CD4-positive, CD25-positive, alpha-beta regulatory T cell (primary cell): ENCODE measurements at regions not wholly inside any gene's neighbourhood (a gene's known extent, or its start where the extent isn't known, plus 50 kb on each side); places are given as distances from the start of the nearest gene placed in this dataset.

Experiments used
- ATAC-seq, 2 donors: fragments of 150-1000 bp; cut with Tn5 transposase; one replicate each; pipeline ENCODE4 v1.10.0; 2021; ENCODE audit warnings: low read depth in 2 of 2, moderate number of reproducible peaks in 2 of 2, moderate library complexity in 1 of 2
- DNase-seq, 3 donors: peaks; one replicate each; pipeline versions ENCODE4 v3.0.0 to v3.0.0-alpha.2; 2012 to 2022; ENCODE audit warnings: mixed read lengths in 1 of 3
- H3K27ac ChIP-seq: one replicate; pipeline ENCODE4 v1.7.0; 2013; ENCODE audit warnings: mild to moderate bottlenecking, low read length; ENCODE audit not compliant: insufficient read depth, poor library complexity, severe bottlenecking
- H3K27me3 ChIP-seq: one replicate; pipeline ENCODE4 v1.7.0; 2013; ENCODE audit warnings: low read length; ENCODE audit not compliant: control insufficient read depth, insufficient read depth
- H3K36me3 ChIP-seq: one replicate; pipeline ENCODE4 v1.7.0; 2013; ENCODE audit warnings: mild to moderate bottlenecking, low read length, moderate library complexity; ENCODE audit not compliant: control insufficient read depth, insufficient read depth
- H3K4me1 ChIP-seq: 2 replicates; pipeline ENCODE4 v1.7.0; 2013; ENCODE audit warnings: mild to moderate bottlenecking, low read length; ENCODE audit not compliant: insufficient read depth, control insufficient read depth, poor library complexity, severe bottlenecking
- H3K4me3 ChIP-seq: one replicate; pipeline ENCODE4 v1.7.0; 2013; ENCODE audit warnings: low read depth, mild to moderate bottlenecking, low read length, moderate library complexity
- H3K9me3 ChIP-seq, 2 experiments: 1 replicate in 1 of 2; 2 replicates in 1 of 2; pipeline ENCODE4 v1.7.0; 2013; ENCODE audit warnings: low read length in 2 of 2, mild to moderate bottlenecking in 1 of 2, moderate library complexity in 1 of 2; ENCODE audit not compliant: control insufficient read depth in 2 of 2
- H3K27ac Mint-ChIP-seq, 3 donors: one replicate each; pipeline ENCODE4 v1.8.0; 2020 to 2022; ENCODE audit warnings: mild to moderate bottlenecking in 3 of 3, mixed read lengths in 3 of 3, moderate library complexity in 2 of 3
- H3K27me3 Mint-ChIP-seq: one replicate; pipeline ENCODE4 v1.8.0; 2022; ENCODE audit warnings: mild to moderate bottlenecking, mixed read lengths
- H3K36me3 Mint-ChIP-seq: one replicate; pipeline ENCODE4 v1.8.0; 2020; ENCODE audit warnings: mixed read lengths
- H3K4me1 Mint-ChIP-seq, 4 donors: one replicate each; pipeline ENCODE4 v1.8.0; 2020 to 2022; ENCODE audit warnings: mixed read lengths in 4 of 4, mild to moderate bottlenecking in 1 of 4
- H3K4me3 Mint-ChIP-seq, 4 donors: one replicate each; pipeline ENCODE4 v1.8.0; 2020 to 2022; ENCODE audit warnings: mild to moderate bottlenecking in 4 of 4, mixed read lengths in 4 of 4, moderate library complexity in 3 of 4
- H3K9me3 Mint-ChIP-seq, 7 donors: one replicate each; pipeline ENCODE4 v1.8.0; 2020 to 2022; ENCODE audit warnings: mixed read lengths in 7 of 7, mild to moderate bottlenecking in 3 of 7, moderate library complexity in 2 of 7

DNA sequence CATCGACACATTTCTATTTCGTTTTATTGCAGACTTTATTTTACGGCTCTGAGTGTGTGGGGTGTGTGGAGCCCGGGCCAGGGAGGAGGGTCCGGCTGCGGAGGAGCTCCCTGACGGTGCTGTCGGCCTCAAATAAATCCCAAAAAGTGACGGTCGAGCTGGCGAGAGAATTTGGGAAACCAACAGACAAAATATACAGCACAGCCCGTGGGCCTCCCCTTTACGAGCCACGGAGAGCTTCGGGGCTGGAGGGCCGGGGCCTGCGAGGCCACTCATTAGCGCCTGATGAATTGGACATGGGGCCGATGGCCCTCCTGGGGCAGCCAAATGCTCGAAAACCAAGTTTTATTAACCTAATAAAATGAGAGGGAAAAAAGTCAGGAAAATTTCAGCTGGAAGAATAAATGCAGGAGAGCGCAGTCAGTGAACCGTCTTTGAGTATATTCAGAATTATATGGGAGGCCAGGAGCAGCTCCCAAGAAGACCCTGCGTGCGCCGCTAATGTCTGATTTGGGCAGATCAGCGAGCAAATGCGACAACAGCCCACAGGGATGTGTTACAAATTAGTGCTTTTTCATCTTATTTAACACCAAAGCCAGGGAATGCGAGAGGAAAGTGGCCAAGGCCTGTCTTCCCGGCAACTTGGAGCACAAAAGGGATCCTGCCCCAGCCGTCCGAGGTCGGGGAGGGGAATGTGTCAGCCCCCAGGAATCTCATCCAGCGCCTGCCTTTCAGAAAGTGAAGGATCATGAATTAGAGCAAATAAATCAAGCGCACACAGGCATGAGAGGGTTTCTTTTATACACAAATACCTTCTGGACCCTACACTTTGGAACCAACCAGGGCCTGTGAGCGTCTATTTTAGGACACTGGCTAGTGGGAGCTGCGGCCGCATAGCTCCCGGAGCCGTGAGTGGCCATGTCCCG lies 249.1 kb downstream of the C16orf95 start:
- no peak for ATAC-seq
- H3K9me3 ChIP-seq: no peaks in the 10 kb centered on the region
- no peak overlapping the region for H3K27ac ChIP-seq
- no peak overlapping the region for H3K27ac Mint-ChIP-seq
- H3K27me3 Mint-ChIP-seq: peaks cover 12% of the 10 kb centered on the region
- H3K36me3 Mint-ChIP-seq: no peaks in the 10 kb centered on the region
- no peaks in the 10 kb centered on the region for H3K4me1 ChIP-seq
- no peak overlapping the region for H3K4me3 Mint-ChIP-seq
- H3K36me3 ChIP-seq: no peaks in the 10 kb centered on the region
- H3K4me1 Mint-ChIP-seq: peaks cover 0 to 3% (median 0%) of the 10 kb centered on the region in 4 donors
- H3K4me3 ChIP-seq: no peak overlapping the region
- peaks cover 7% of the 10 kb centered on the region for H3K27me3 ChIP-seq
- DNase-seq: no peak
- H3K9me3 Mint-ChIP-seq: peaks cover 0 to under 1% (median 0%) of the 10 kb centered on the region in 7 donors

DNA sequence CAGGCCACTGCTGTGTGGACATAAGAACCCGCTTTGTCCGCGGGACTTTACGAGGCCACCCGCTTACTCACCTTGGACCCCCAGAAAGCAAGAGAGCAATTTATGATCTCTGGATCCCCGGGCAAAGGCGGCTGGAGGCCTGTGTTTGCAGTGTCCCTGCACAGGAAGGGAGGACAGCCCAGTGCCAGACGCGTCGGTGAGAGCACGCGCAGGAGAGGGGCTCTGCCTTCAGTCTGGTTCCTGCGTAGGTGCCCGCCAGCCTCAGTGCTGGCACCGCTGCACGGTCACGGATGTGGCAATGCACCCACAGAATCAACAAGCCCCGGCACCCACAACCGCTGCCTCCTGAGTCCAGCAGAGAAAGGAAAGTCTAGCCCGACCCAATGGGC lies 248.4 kb downstream of the C16orf95 start:
- H3K4me1 Mint-ChIP-seq: peaks cover 0 to 3% (median 0%) of the 10 kb centered on the region in 4 donors
- no peak overlapping the region for H3K4me3 Mint-ChIP-seq
- H3K27ac Mint-ChIP-seq: no peak overlapping the region
- Histone ChIP-seq H3K27me3 (peaks cover 5% of the 10 kb centered on the region), H3K9me3 (no peaks in the 10 kb centered on the region), H3K4me3 (no peak overlapping the region), H3K36me3 (no peaks in the 10 kb centered on the region), H3K27ac (no peak overlapping the region), H3K4me1 (no peaks in the 10 kb centered on the region)
- no peak for DNase-seq
- H3K9me3 Mint-ChIP-seq: peaks cover 0 to 1% (median 0%) of the 10 kb centered on the region in 7 donors
- ATAC-seq: no peak
- peaks cover 12% of the 10 kb centered on the region for H3K27me3 Mint-ChIP-seq
- H3K36me3 Mint-ChIP-seq: no peaks in the 10 kb centered on the region

DNA sequence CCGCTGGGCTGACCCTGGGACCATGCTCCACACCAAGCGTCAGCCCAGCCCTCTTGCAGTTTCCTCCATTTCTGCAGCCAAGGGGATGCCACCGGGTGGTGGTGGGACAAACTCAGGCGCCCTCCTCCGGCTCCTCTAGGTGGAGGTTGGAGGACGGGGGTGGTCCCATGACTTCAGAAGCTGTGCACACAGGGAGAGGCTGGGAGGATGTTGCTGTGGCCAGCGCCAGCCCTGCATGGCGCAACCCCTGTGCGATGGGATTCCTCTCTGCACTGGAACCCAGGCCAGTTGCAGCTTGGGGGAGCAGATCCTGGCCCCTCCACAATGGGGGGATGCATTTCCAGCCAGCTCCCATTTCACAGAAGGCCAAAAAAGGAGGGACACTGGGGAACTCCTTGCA lies 246.5 kb downstream of the C16orf95 start:
- ATAC-seq: no peak

DNA sequence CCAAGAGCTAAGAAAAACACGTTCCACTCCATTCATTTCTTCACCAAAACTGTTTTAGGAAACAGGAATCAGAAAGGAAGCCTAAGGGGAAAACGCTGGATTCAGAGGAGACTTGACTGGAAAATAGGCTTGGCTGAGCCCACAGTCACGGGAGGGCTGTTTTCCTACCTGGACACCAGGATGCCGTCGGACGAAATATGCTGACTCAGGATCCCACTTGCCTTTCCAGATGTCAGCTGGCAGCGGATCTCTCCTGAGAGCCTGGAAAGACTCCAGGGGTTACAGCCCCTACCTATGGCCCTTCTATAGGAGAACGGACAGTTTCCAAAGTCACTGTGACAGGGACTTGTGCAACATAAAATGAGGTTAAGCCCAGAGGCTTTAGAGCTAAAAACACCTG lies 245.1 kb downstream of the C16orf95 start:
- Histone ChIP-seq H3K4me3 (no peak overlapping the region), H3K9me3 (no peaks in the 10 kb centered on the region), H3K27ac (no peak overlapping the region), H3K36me3 (no peaks in the 10 kb centered on the region), H3K27me3 (no peaks in the 10 kb centered on the region), H3K4me1 (no peaks in the 10 kb centered on the region)
- ATAC-seq: no peak
- Mint-ChIP-seq H3K27me3 (peaks cover 4% of the 10 kb centered on the region), H3K4me1 (no peaks in the 10 kb centered on the region), H3K4me3 (no peak overlapping the region), H3K27ac (no peak overlapping the region), H3K9me3 (peaks cover 0 to 4% (median 0%) of the 10 kb centered on the region in 7 donors), H3K36me3 (no peaks in the 10 kb centered on the region)
- no peak for DNase-seq

More for the DNA sequence above, 246.5 kb downstream of the C16orf95 start:
- Histone ChIP-seq H3K4me1 (no peaks in the 10 kb centered on the region), H3K27me3 (peaks cover under 1% of the 10 kb centered on the region), H3K9me3 (no peaks in the 10 kb centered on the region), H3K4me3 (no peak overlapping the region), H3K27ac (no peak overlapping the region), H3K36me3 (no peaks in the 10 kb centered on the region)
- peaks cover 0 to 4% (median 0%) of the 10 kb centered on the region in 7 donors for H3K9me3 Mint-ChIP-seq
- H3K4me1 Mint-ChIP-seq: no peaks in the 10 kb centered on the region
- DNase-seq: no peak
- H3K36me3 Mint-ChIP-seq: no peaks in the 10 kb centered on the region
- peaks cover 4% of the 10 kb centered on the region for H3K27me3 Mint-ChIP-seq
- H3K4me3 Mint-ChIP-seq: no peak overlapping the region
- H3K27ac Mint-ChIP-seq: no peak overlapping the region

DNA sequence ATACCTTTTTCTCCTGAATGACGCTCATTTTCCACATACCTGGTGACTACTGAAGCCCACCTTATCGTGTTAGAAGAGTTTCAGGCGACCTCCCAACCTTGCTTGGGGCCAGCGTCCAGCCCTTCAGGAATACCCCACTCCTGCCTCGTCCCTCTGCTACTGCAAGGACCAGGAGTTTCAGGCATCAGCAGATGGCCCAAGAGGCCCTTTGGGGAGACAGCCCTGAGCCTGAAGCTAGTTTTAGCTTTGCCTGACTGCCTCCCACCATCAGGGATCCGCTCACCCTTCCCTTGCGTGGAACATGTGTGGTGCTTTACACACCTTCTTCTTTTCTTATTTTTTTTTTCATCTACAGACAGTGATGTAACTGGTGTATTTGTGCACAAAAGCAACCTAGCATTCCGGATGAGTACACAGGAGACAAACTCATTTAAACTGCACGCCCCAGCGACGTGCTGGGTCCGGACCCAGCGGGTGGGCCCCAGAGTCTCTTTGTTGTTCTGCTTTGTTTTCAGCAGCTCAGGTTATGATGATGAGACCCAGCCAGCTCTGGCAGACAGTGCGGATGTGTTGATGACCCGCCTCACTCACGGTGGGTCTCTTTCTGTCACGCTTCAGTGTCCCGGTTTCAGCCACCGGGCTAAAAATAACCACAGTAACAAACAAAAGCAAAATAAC lies 242.4 kb downstream of the C16orf95 start:
- Mint-ChIP-seq H3K27ac (no peak overlapping the region), H3K4me1 (no peaks in the 10 kb centered on the region), H3K36me3 (no peaks in the 10 kb centered on the region), H3K9me3 (peaks cover 0 to 12% (median 3%) of the 10 kb centered on the region in 7 donors), H3K4me3 (no peak overlapping the region), H3K27me3 (no peaks in the 10 kb centered on the region)
- Histone ChIP-seq H3K4me1 (no peaks in the 10 kb centered on the region), H3K27ac (no peak overlapping the region), H3K4me3 (no peak overlapping the region), H3K36me3 (no peaks in the 10 kb centered on the region), H3K27me3 (no peaks in the 10 kb centered on the region), H3K9me3 (no peaks in the 10 kb centered on the region)
- ATAC-seq (no peak), DNase-seq (no peak)

DNA sequence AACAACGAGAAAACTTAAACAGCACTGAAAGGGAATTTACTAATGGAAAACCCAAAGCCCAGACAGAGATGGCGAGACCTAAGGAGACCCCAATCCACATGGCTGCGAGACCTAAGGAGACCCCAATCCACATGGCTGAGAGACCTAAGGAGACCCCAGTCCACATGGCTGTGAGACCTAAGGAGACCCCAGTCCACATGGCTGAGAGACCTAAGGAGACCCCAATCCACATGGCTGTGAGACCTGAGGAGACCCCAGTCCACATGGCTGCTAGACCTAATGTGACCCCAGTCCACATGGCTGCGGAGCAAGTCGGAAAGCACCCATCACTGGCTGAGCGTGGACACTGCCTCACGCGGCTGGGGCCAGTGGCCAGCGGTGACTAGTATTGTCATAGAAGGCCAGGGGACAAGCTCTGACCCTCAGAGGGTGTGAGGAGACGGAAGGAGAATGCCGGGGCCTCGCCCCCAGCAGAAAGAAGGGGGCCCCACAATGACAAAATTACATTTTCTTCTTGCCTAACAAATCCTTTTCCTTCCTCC lies 241.8 kb downstream of the C16orf95 start:
- Mint-ChIP-seq H3K36me3 (no peaks in the 10 kb centered on the region), H3K4me1 (no peaks in the 10 kb centered on the region), H3K27me3 (no peaks in the 10 kb centered on the region), H3K27ac (no peak overlapping the region), H3K9me3 (peaks cover 0 to 13% (median 3%) of the 10 kb centered on the region in 7 donors), H3K4me3 (no peak overlapping the region)
- H3K4me3 ChIP-seq: no peak overlapping the region
- no peaks in the 10 kb centered on the region for H3K27me3 ChIP-seq
- no peak overlapping the region for H3K27ac ChIP-seq
- H3K9me3 ChIP-seq: no peaks in the 10 kb centered on the region
- no peaks in the 10 kb centered on the region for H3K4me1 ChIP-seq
- no peaks in the 10 kb centered on the region for H3K36me3 ChIP-seq
- DNase-seq: no peak
- no peak for ATAC-seq

DNA sequence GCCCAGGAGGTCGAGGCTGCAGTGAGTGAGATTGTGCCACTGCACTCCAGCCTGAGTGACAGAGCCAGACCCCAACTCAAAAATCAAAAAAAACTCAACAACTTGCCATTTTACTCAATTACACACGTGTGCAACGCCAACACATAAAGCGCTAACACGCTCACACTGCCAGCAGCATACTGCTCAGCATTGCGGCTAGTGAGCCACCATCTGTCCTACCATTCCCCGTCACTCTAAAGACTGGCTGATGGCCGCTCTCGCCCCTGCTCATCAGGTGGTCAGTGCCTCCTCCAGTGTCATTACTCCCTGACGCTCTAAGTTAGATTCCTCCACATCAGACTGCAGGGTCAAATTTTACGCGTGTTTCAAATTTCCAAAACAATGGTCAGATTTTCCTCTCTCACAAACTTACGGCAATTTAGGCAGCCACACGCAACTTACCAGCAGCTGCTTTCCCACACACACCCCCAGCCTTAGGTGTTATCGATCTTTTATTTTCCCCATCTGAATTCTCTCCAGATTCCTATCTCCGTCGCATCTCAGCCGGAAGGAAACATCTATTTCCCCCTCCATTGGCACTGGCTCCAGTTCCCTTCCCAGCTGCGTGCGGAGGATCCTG lies 240.8 kb downstream of the C16orf95 start:
- Mint-ChIP-seq H3K36me3 (no peaks in the 10 kb centered on the region), H3K4me3 (no peak overlapping the region)
- no peak for ATAC-seq

More for the DNA sequence above, 240.8 kb downstream of the C16orf95 start:
- Mint-ChIP-seq H3K4me1 (no peaks in the 10 kb centered on the region), H3K9me3 (peaks cover 0 to 20% (median 9%) of the 10 kb centered on the region in 7 donors), H3K27ac (no peak overlapping the region), H3K27me3 (no peaks in the 10 kb centered on the region)
- H3K36me3 ChIP-seq: no peaks in the 10 kb centered on the region
- H3K9me3 ChIP-seq: peaks cover 6 to 7% of the 10 kb centered on the region in 2 experiments
- H3K27me3 ChIP-seq: no peaks in the 10 kb centered on the region
- no peak overlapping the region for H3K4me3 ChIP-seq
- H3K4me1 ChIP-seq: no peaks in the 10 kb centered on the region
- DNase-seq: no peak
- H3K27ac ChIP-seq: no peak overlapping the region
